ENCODE measurements at regions not wholly inside any gene's neighbourhood (a gene's known extent, or its start where the extent isn't known, plus 50 kb on each side); places are given as distances from the start of the nearest gene placed in this dataset.
A peak's percentile ranks its signal among the peaks of the same experiment; 100 is the strongest.
"Not testable (repeated sequence)": the region's sequence is repeated elsewhere in the genome, so short reads cannot be mapped to it uniquely, and the experiment has no call there.

DNA sequence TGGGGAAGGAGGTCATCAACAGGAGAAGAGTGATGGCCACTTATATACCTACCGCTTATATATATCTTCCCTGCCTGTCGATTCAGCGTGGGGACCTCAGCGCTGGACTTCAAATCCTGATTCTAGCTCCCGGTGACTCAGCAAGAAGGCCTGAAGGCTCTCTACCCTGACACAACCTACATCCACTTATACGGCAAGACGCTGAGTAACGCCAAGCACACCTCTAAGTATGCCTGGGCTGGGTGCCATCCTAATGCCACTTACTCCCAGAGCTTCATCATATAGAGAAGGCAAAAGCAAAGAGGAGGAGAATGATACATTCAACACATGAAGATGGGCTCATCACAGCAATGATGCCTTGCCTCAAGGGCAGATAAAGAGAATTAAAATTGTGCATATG lies 198.3 kb downstream of the CHIC2 start:
- no peak for DNase-seq

DNA sequence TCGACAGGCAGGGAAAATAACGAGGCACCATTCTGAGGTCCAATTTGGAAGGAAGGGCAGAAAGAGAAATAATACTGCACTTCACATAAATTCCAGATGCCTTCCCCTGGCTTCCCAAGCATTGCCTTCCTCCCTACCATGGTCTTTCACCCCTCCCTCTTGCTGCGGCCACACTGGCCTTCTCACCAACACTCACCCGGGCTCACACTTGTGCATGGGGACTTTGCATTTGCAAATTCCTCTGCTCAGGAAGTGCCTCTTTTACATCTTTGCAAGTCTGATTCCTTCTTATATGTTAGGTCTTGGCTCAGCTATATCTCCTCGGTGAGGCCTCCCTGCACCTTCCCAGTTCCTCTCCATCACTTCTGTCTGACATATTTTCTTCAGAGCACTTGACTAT lies 199.4 kb downstream of the CHIC2 start:
- no peak for DNase-seq

- no peak for DNase-seq
Observed at GRCh38 chr4:53863736-53864365, 200.6 kb downstream of the CHIC2 start.

- DNase-seq = peak; percentile 79 to 80
Observed at GRCh38 chr4:53863158-53863557, 201.2 kb downstream of the CHIC2 start.

DNA sequence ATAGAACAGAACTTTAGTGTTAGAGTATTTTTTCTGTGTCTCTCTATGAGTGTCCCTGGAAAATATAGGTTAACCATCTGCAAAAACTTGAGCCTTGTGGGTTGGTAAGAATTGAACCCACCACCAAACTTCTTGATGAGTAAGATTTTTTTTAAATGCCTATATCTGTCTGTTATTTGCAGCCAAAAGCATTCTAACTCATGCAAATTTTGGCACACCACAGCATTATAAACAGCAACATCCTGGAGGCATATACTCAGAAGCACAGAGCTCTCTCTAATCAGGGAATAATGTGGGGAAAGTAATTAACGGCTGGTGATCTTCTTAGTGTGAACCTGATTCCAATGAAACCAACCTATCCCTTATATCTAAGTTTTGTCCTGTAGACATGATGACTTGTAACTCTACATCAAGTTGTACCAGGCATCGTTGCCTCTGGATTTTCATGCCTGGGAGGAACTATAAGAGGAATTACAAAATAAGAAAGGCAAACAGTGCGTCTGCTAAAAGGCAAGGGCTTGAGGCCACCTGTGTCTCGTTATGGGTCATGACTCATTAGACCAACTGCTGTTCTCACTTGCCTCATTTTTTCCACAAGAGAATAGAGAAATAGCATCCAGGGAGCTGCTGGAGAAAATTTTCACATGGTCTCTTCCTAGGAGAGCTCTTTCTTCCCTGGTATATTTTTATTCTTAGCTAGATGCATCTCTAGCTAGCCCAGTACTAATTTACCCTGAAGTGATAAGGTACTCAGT lies 202.4 kb downstream of the CHIC2 start:
- no peak for DNase-seq

GRCh38 chr4:53859305-53859704 lies 205.1 kb downstream of the CHIC2 start:
- no peak for DNase-seq

DNA sequence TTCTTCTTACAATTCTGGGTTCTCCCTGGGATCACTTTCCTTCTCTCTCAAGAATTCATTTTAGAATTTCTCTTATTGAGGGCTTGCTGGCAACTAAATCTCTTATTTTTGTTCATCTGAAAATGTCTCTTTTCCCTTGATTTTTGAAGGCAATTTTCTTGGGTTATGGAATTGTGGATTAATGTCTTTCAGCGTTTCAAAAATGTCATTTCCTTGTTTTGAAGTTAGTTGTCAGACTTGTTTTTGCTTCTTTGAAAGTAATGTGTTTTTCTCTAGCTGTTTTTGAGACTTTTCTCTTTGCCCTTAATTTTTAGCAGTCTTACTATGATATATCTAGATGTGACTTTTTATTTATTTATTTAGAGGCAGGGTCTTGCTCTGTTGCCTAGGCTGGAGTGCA lies 205.7 kb downstream of the CHIC2 start:
- no peak for DNase-seq

DNA sequence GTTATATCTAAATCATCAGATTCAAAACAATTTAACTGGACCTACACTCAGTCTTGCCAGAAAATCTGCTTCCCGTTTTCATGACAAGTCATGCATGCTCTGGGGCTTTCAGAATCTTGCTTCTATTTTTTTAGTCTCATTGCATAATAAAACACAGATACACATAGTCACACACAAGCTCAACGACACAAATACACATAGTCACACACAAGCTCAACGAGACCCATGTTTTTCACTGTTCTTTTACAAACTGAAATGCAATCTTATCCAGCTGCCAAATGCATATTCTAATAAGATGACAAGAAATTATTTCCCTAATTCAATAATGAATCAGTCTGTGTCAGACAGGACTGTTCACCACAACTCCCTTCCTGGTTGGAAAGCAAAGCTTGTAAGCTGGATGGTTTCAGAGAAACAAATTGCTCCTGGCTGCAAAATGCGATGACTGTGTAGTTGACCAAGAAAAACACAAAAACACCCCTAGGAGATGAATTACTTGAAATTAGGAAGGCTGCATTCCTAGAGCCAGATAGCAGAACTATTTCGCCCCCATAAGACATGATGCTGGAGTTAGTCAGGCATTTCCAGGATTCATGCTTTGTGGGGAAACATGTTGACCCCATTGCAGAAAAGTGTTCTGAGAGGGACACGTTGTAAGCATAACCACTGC lies 208.7 kb downstream of the CHIC2 start:
- DNase-seq = peak in 1 of 2 donors; percentile 65

DNA sequence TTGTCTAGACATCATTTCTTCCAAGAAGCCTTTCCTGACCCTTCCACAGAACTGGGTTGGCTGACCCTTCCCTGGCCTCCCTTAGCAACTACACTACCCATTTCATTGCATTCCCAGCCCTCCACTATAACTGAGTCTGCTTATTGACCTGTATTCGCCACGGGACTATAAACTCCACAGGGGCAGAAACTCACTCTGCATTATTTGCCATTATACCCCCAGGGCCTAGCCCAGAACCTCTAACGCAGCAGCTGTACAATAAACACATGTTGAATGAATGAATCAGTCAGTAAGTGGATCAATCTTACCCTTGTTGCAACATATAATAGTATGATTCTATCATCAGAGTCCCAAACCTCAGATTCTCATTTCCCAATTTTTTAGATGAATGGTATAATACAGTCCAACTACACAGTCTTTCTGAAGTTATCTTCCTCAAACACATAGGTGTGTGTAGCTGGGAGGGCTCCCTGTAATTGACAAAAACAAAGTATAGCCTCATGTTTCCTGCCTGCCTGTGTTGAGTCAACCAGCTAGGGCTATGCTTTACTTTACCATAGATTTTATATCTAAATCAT lies 209.3 kb downstream of the CHIC2 start:
- peak in 1 of 2 donors; percentile 43 for DNase-seq

GRCh38 chr4:53852343-53852742 lies 212.1 kb downstream of the CHIC2 start:
- no peak for DNase-seq

DNA sequence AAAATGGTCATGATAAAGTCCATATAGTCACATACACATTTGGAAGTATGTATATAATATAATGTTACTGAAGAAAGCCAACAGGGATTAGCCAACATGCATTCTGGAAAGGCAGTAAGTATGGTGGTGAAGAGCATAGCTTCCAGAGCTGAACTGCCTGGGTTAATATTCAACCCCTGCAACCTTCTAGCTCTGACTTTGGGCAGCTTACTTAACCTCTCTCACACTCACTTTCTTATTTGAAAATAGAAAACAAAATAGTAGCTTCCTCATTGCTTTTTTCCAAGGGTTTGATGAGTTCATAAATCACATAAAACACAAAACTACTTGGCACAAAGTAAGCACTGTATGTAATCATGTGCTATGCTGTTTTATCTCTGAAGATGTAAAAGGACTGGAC lies 216.4 kb downstream of the CHIC2 start:
- DNase-seq = no peak

DNA sequence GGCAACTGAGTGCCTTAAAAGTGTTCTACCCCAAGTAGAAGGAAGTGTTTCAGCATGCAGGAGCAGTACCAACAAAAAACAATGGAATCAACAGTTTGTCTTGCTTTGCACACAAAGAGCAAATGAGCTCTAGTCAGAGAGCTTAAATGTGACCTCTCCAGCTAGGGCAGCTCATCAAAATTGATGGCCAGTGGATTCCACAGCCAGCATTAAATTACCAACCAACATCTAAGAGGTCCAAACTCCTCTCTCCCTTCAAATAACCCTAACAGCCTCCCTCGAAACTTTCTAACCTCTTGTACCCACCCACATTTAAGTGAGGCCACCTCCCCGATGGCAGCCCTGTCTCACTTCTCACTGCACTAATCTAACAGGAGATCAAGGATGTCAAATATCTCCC lies 219.9 kb downstream of the CHIC2 start:
- DNase-seq = no peak

GRCh38 chr4:53844133-53844532 lies 220.3 kb downstream of the CHIC2 start:
- DNase-seq = no peak

- DNase-seq = no peak
Observed at GRCh38 chr4:53841711-53842110, 222.7 kb downstream of the CHIC2 start.

GRCh38 chr4:53840643-53841042 lies 223.8 kb downstream of the CHIC2 start:
- DNase-seq = no peak

DNA sequence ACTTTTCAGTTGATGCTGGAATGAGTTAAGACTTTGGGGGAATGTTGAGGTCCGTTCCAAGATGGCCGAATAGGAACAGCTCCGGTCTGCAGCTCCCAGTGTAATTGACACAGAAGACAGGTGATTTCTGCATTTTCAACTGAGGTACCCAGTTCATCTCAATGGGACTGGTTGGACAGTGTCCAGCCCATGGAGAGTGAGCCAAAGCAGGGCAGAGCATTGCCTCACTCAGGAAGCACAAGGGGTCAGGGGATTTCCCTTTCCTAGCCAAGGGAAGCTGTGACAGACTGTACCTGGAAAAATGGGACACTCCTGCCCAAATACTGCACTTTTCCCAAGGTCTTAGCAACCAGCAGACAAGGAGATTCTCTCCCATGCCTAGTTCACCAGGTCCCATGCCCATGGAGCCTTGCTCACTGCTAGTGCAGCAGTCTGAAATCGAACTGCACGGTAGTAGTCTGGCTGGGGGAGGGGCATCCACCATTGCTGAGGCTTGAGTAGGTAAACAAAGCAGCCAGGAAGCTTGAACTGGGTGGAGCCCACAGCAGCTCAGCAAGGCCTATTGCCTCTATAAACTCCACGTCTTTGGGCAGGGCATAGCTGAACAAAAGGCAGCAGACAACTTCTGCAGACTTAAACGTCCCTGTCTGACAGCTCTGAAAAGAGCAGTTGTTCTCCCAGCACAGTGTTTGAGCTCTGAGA lies 231.0 kb downstream of the CHIC2 start:
- DNase-seq = not testable (repeated sequence)

DNA sequence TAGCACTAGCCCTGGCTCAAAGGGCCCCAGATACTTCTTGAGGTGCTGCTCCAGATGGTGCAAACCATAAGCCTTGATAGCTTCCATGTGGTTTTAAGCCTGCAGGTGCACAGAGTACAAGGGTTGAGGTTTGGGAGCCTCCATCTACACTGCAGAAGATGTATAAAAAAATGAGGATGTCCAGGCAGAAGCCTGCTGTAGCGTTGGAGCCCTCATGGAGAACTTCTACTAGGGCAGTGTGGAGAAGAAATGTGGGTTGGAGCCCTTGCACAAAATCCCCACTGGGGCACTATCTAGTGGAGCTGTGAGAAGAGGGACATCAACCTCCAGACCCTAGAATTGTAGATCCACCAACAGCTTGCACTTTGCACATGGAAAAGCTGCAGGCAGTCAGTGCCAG lies 231.9 kb downstream of the CHIC2 start:
- DNase-seq = no peak

DNA sequence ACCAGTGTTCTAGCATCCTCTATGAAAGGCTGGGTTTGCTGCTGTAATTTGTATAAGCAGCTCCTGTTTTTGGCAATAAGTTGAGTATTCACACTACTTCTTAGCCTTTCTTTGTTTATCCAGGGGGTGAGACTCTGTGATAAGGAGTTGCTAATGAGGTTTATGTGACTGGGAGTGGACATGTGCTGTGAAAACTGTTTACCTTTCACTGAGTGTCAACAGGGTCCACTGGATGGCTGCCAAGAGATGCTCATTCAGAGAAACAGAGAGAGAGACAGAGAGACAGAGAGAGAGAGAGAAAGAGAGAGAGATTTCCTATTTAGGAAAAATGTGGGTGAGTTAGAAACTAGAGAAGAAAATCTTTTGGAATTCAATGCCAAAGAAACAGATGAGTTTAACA lies 233.9 kb downstream of the CHIC2 start:
- peak; percentile 55 to 57 for DNase-seq

GRCh38 chr4:53821179-53821851 lies 230.0 kb upstream of the LNX1 start:
- DNase-seq = no peak

- peak; percentile 32 to 38 for DNase-seq
Observed at GRCh38 chr4:53818104-53818503, 226.8 kb upstream of the LNX1 start.

GRCh38 chr4:53816561-53816960 lies 225.3 kb upstream of the LNX1 start:
- no peak for DNase-seq

- no peak for DNase-seq
Observed at GRCh38 chr4:53815281-53815680, 224.0 kb upstream of the LNX1 start.

Data from right lung (tissue), 2 donors.